Upper lobe of left lung (tissue), 6 donors: ENCODE measurements at regions not wholly inside any gene's neighbourhood (a gene's known extent, or its start where the extent isn't known, plus 50 kb on each side); places are given as distances from the start of the nearest gene placed in this dataset.
"Not testable (repeated sequence)": the region's sequence is repeated elsewhere in the genome, so short reads cannot be mapped to it uniquely, and the experiment has no call there.

Experiments used
- ATAC-seq, 2 donors: fragments of 200-7000 bp; cut with Tn5 transposase; one replicate each; pipeline ENCODE4 v1.9.1; 2022; ENCODE audit warnings: mild to moderate bottlenecking in 2 of 2, moderate library complexity in 2 of 2; ENCODE audit not compliant: low FRiP score in 2 of 2
- DNase-seq, 2 donors: peaks; one replicate each; pipeline ENCODE4 v3.0.0-alpha.2; 2019 to 2020
- H3K27ac ChIP-seq, 4 donors: fragments of 200-600 bp; sonication (generic); one replicate each; pipeline ENCODE4 v1.5.1; 2016 to 2019
- H3K27me3 ChIP-seq, 4 donors: fragments of 200-600 bp; sonication (generic); one replicate each; pipeline ENCODE4 v1.5.1; 2017 to 2019
- H3K36me3 ChIP-seq, 4 donors: fragments of 200-600 bp; sonication (generic); one replicate each; pipeline ENCODE4 v1.5.1; 2016 to 2019
- H3K4me1 ChIP-seq, 4 donors: fragments of 200-600 bp; sonication (generic); one replicate each; pipeline ENCODE4 v1.5.1; 2018 to 2019
- H3K4me3 ChIP-seq, 4 donors: fragments of 200-600 bp; sonication (generic); one replicate each; pipeline ENCODE4 v1.5.1; 2017 to 2019; ENCODE audit warnings: mild to moderate bottlenecking in 2 of 4, moderate library complexity in 1 of 4
- H3K9me3 ChIP-seq, 4 donors: fragments of 200-600 bp; sonication (generic); one replicate each; pipeline ENCODE4 v1.5.1; 2018 to 2019
- CTCF ChIP-seq, 6 experiments: fragments of 450-650 bp in 4 of 6; fragments of 200-600 bp in 2 of 6; sonication (generic) in 2 of 6; IDR thresholded peaks; one replicate each; pipeline ENCODE4 v1.5.1; 2016 to 2019; ENCODE audit warnings: antibody characterized with exemption in 6 of 6
- EP300 ChIP-seq, 4 donors: sonication (generic); formaldehyde crosslinking; IDR thresholded peaks; one replicate each; pipeline ENCODE4 v1.5.1; 2017; ENCODE audit warnings: antibody characterized with exemption in 4 of 4, control low read depth in 2 of 4
- POLR2A ChIP-seq, 4 donors: fragments of 450-650 bp; IDR thresholded peaks; one replicate each; pipeline ENCODE4 v1.5.1; 2016 to 2017; ENCODE audit warnings: antibody characterized with exemption in 4 of 4, mild to moderate bottlenecking in 2 of 4
- POLR2AphosphoS5 ChIP-seq, 2 donors: sonication (generic); formaldehyde crosslinking; IDR thresholded peaks; one replicate each; pipeline ENCODE4 v1.5.1; 2017; ENCODE audit warnings: antibody characterized with exemption in 2 of 2
- WGBS, 2 donors: methylation state at CpG; one replicate each; pipeline ENCODE4 v1.1.5; 2017 to 2018; 5-methylcytosine and 5-hydroxymethylcytosine counted together
- donor health status: DM: no; HTN: no; CAD: no; lungs with moderate emphysema.
- donor health status: DM: no; HTN: yes; CAD: no; lungs with severe emphysema.

GRCh38 chr7:42548816-42549611, 312.0 kb upstream of the GLI3 start:
- ATAC-seq (no peak), DNase-seq (no peak)
- H3K9me3 ChIP-seq, result peaks cover 0 to under 1% (median 0%) of the 10 kb centered on the region in 4 donors
- H3K4me1 ChIP-seq, result no peaks in the 10 kb centered on the region
- 92 to 93% methylated on average over 6 of the region's 6 CpGs for WGBS, 2 donors
- TF ChIP-seq POLR2A (IDR thresholded peaks at IDR 0.05) (no peak), CTCF (IDR thresholded peaks at IDR 0.05) (no peak), POLR2AphosphoS5 (IDR thresholded peaks at IDR 0.05) (no peak), EP300 (IDR thresholded peaks at IDR 0.05) (no peak)
- H3K36me3 ChIP-seq, result no peaks in the 10 kb centered on the region
- no peak overlapping the region for H3K27ac ChIP-seq
- H3K4me3 ChIP-seq, result no peak overlapping the region
- H3K27me3 ChIP-seq, result no peaks in the 10 kb centered on the region

- H3K4me1 ChIP-seq, result no peaks in the 10 kb centered on the region
- H3K9me3 ChIP-seq, result no peaks in the 10 kb centered on the region
- TF ChIP-seq EP300 (IDR thresholded peaks at IDR 0.05) (no peak), POLR2AphosphoS5 (IDR thresholded peaks at IDR 0.05) (no peak), CTCF (IDR thresholded peaks at IDR 0.05) (no peak), POLR2A (IDR thresholded peaks at IDR 0.05) (no peak)
- H3K36me3 ChIP-seq, result no peaks in the 10 kb centered on the region
- DNase-seq (no peak), ATAC-seq (no peak)
- no peak overlapping the region for H3K4me3 ChIP-seq
- H3K27me3 ChIP-seq, result no peaks in the 10 kb centered on the region
- 95 to 96% methylated on average over 1 of the region's 1 CpG for WGBS, 2 donors
- no peak overlapping the region for H3K27ac ChIP-seq
These were observed 308.2 kb upstream of the GLI3 start for GRCh38 chr7:42545049-42545724.

GRCh38 chr7:42543953-42544352, 306.9 kb upstream of the GLI3 start:
- TF ChIP-seq POLR2A (IDR thresholded peaks at IDR 0.05) (no peak), CTCF (IDR thresholded peaks at IDR 0.05) (no peak), POLR2AphosphoS5 (IDR thresholded peaks at IDR 0.05) (no peak), EP300 (IDR thresholded peaks at IDR 0.05) (no peak)
- H3K4me3 ChIP-seq, result no peak overlapping the region
- no peaks in the 10 kb centered on the region for H3K27me3 ChIP-seq
- H3K4me1 ChIP-seq, result no peaks in the 10 kb centered on the region
- WGBS, 2 donors, result 79 to 83% methylated on average over 4 of the region's 4 CpGs
- no peaks in the 10 kb centered on the region for H3K36me3 ChIP-seq
- ATAC-seq (no peak), DNase-seq (no peak)
- H3K27ac ChIP-seq, result no peak overlapping the region
- no peaks in the 10 kb centered on the region for H3K9me3 ChIP-seq

GRCh38 chr7:42542446-42542845, 305.4 kb upstream of the GLI3 start:
- 89 to 100% methylated on average over 1 of the region's 1 CpG for WGBS, 2 donors
- not testable (repeated sequence) for DNase-seq, H3K36me3 ChIP-seq, H3K4me1 ChIP-seq, ATAC-seq, H3K4me3 ChIP-seq, H3K27ac ChIP-seq, H3K9me3 ChIP-seq, H3K27me3 ChIP-seq

GRCh38 chr7:42534441-42534840, 297.4 kb upstream of the GLI3 start:
- ATAC-seq (no peak), DNase-seq (no peak)
- TF ChIP-seq CTCF (IDR thresholded peaks at IDR 0.05) (no peak), EP300 (IDR thresholded peaks at IDR 0.05) (no peak), POLR2AphosphoS5 (IDR thresholded peaks at IDR 0.05) (no peak), POLR2A (IDR thresholded peaks at IDR 0.05) (no peak)
- no peak overlapping the region for H3K4me3 ChIP-seq
- H3K4me1 ChIP-seq, result no peaks in the 10 kb centered on the region
- WGBS, 2 donors, result 88 to 92% methylated on average over 1 of the region's 1 CpG
- no peaks in the 10 kb centered on the region for H3K27me3 ChIP-seq
- H3K36me3 ChIP-seq, result no peaks in the 10 kb centered on the region
- no peaks in the 10 kb centered on the region for H3K9me3 ChIP-seq
- H3K27ac ChIP-seq, result no peak overlapping the region
